DOHH2 (cell line): ENCODE measurements at regions not wholly inside any gene's neighbourhood (a gene's known extent, or its start where the extent isn't known, plus 50 kb on each side); places are given as distances from the start of the nearest gene placed in this dataset.

Experiments
- EZH2phosphoT487 ChIP-seq: fragments of 200-600 bp; sonication (generic); IDR thresholded peaks from 2 replicates; pipeline ENCODE4 v1.6.1; 2017; ENCODE audit warnings: borderline replicate concordance, mild to moderate bottlenecking, antibody characterized with exemption, low read length, moderate library complexity, mixed read lengths
- TF ChIP-seq, protein P1 (sequence below): fragments of 200-600 bp; sonication (generic); IDR thresholded peaks from one replicate; pipeline ENCODE4 v1.5.1; 2014; ENCODE audit warnings: antibody characterized with exemption, mild to moderate bottlenecking, low read depth, low read length; ENCODE audit not compliant: poor library complexity, severe bottlenecking

DNA sequence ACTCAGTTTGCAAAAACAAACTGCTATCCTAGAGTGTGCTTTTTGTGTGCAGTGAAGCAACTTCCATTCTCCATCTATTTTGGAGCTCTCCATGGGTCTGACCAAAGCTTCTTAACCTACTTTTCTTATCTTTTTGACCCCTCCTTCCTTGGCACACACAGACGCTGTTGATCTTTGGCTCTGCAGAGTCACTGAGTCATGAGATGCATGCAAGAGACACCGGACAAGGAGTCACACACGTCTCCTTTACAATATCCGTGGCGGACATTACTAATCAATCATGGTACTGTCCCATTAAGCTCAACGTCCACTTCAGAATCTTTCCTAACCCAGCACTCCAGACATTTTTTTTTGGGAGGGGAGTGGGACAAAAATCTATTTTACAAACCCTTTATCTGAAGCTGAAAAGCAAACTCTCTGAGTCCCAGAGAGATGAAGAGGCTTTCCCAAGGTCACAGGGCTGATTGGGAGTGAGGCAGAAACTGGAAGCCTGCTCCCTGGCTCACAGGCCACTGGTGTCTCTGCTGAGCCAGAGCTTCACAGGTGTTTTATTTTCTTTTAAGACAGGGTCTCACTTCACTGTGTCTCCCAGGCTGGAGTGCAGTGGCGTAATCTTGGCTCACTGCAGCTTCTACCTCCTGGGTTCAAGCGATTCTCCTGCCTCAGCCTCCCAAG is 165.8 kb upstream of the SYT13 start:
- TF ChIP-seq, protein P1, sequence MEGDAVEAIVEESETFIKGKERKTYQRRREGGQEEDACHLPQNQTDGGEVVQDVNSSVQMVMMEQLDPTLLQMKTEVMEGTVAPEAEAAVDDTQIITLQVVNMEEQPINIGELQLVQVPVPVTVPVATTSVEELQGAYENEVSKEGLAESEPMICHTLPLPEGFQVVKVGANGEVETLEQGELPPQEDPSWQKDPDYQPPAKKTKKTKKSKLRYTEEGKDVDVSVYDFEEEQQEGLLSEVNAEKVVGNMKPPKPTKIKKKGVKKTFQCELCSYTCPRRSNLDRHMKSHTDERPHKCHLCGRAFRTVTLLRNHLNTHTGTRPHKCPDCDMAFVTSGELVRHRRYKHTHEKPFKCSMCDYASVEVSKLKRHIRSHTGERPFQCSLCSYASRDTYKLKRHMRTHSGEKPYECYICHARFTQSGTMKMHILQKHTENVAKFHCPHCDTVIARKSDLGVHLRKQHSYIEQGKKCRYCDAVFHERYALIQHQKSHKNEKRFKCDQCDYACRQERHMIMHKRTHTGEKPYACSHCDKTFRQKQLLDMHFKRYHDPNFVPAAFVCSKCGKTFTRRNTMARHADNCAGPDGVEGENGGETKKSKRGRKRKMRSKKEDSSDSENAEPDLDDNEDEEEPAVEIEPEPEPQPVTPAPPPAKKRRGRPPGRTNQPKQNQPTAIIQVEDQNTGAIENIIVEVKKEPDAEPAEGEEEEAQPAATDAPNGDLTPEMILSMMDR, result no peak
- TF ChIP-seq EZH2phosphoT487, result no peak
